DOHH2 (cell line): ENCODE measurements at regions not wholly inside any gene's neighbourhood (a gene's known extent, or its start where the extent isn't known, plus 50 kb on each side); places are given as distances from the start of the nearest gene placed in this dataset.

Experiments used
- H3F3A ChIP-seq: fragments of 200-600 bp; sonication (generic), shearing (Covaris generic); 2 replicates; pipeline ENCODE4 v1.6.0; 2016; ENCODE audit warnings: antibody characterized with exemption, mild to moderate bottlenecking; ENCODE audit not compliant: control insufficient read depth, insufficient read depth
- H3K27ac ChIP-seq: fragments of 200-600 bp; sonication (generic); 2 replicates; pipeline ENCODE4 v1.5.1; 2014; ENCODE audit warnings: low read depth, mild to moderate bottlenecking, low read length, moderate library complexity
- H3K27me3 ChIP-seq: fragments of 200-600 bp; sonication (generic); 2 replicates; pipeline ENCODE4 v1.6.1; 2014; ENCODE audit warnings: mild to moderate bottlenecking, low read length, mixed read lengths; ENCODE audit not compliant: control insufficient read depth
- H3K36me3 ChIP-seq: fragments of 200-600 bp; sonication (generic); 2 replicates; pipeline ENCODE4 v1.6.1; 2014; ENCODE audit warnings: mild to moderate bottlenecking, low read length, moderate library complexity, mixed read lengths; ENCODE audit not compliant: control insufficient read depth
- H3K4me1 ChIP-seq: fragments of 200-600 bp; sonication (generic); 2 replicates; pipeline ENCODE4 v1.6.1; 2014; ENCODE audit warnings: mild to moderate bottlenecking, low read length, mixed read lengths; ENCODE audit not compliant: control insufficient read depth
- H3K4me2 ChIP-seq: fragments of 200-600 bp; sonication (generic); 2 replicates; pipeline ENCODE4 v1.6.0; 2014; ENCODE audit warnings: mild to moderate bottlenecking, low read length, moderate library complexity
- H3K4me3 ChIP-seq: fragments of 200-600 bp; sonication (generic); 2 replicates; pipeline ENCODE4 v1.5.1; 2014; ENCODE audit warnings: mild to moderate bottlenecking, low read length, mixed read lengths
- H3K79me2 ChIP-seq: fragments of 200-600 bp; sonication (generic); 2 replicates; pipeline ENCODE4 v1.6.1; 2014; ENCODE audit warnings: mild to moderate bottlenecking, low read length, mixed read lengths; ENCODE audit not compliant: control insufficient read depth
- H3K9me2 ChIP-seq: fragments of 200-600 bp; sonication (generic); replicated peaks from 2 replicates; pipeline ENCODE4 v1.6.1; 2014; ENCODE audit warnings: mild to moderate bottlenecking, low read length, mixed read lengths; ENCODE audit not compliant: control insufficient read depth
- H3K9me3 ChIP-seq: fragments of 200-600 bp; sonication (generic); 2 replicates; pipeline ENCODE4 v1.6.1; 2014; ENCODE audit warnings: antibody characterized with exemption, low read length, mixed read lengths; ENCODE audit not compliant: control insufficient read depth, insufficient read depth
- H4K20me1 ChIP-seq: fragments of 200-600 bp; sonication (generic); 2 replicates; pipeline ENCODE4 v1.6.0; 2014; ENCODE audit warnings: low read depth, mild to moderate bottlenecking, antibody characterized with exemption, low read length, moderate library complexity; ENCODE audit not compliant: control insufficient read depth, insufficient read depth
- EZH2phosphoT487 ChIP-seq: fragments of 200-600 bp; sonication (generic); IDR thresholded peaks from 2 replicates; pipeline ENCODE4 v1.6.1; 2017; ENCODE audit warnings: borderline replicate concordance, mild to moderate bottlenecking, antibody characterized with exemption, low read length, moderate library complexity, mixed read lengths
- TF ChIP-seq, protein P1 (sequence below): fragments of 200-600 bp; sonication (generic); IDR thresholded peaks from one replicate; pipeline ENCODE4 v1.5.1; 2014; ENCODE audit warnings: antibody characterized with exemption, mild to moderate bottlenecking, low read depth, low read length; ENCODE audit not compliant: poor library complexity, severe bottlenecking

DNA sequence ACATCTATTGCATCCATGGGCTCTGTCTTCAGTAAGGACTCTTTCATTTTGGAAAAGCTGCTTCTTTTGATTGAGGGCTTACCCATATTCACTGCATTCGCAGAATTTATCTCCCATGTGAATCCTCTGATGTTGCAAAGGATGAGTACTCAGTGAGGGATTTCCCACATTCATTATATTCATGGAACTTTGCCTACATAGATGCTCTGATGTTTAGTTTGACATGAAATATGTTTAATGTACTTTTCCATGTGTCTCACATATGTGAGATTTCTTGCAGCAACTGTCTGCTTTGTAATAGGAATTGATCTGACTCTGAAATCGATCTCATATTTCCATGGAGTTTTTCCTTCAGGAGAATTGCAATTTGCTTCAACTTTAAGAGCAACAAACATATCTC is 1699.6 kb upstream of the FLRT2 start:
- Histone ChIP-seq H3F3A (no peaks in the 10 kb centered on the region), H3K4me2 (no peak overlapping the region), H3K4me1 (no peaks in the 10 kb centered on the region), H3K27ac (no peak overlapping the region), H3K27me3 (no peaks in the 10 kb centered on the region), H3K9me3 (no peaks in the 10 kb centered on the region), H3K79me2 (no peaks in the 10 kb centered on the region), H3K9me2 (no peaks in the 10 kb centered on the region), H3K36me3 (no peaks in the 10 kb centered on the region), H4K20me1 (no peaks in the 10 kb centered on the region), H3K4me3 (no peak overlapping the region)
- TF ChIP-seq, protein P1, sequence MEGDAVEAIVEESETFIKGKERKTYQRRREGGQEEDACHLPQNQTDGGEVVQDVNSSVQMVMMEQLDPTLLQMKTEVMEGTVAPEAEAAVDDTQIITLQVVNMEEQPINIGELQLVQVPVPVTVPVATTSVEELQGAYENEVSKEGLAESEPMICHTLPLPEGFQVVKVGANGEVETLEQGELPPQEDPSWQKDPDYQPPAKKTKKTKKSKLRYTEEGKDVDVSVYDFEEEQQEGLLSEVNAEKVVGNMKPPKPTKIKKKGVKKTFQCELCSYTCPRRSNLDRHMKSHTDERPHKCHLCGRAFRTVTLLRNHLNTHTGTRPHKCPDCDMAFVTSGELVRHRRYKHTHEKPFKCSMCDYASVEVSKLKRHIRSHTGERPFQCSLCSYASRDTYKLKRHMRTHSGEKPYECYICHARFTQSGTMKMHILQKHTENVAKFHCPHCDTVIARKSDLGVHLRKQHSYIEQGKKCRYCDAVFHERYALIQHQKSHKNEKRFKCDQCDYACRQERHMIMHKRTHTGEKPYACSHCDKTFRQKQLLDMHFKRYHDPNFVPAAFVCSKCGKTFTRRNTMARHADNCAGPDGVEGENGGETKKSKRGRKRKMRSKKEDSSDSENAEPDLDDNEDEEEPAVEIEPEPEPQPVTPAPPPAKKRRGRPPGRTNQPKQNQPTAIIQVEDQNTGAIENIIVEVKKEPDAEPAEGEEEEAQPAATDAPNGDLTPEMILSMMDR, result no peak
- no peak for TF ChIP-seq EZH2phosphoT487

DNA sequence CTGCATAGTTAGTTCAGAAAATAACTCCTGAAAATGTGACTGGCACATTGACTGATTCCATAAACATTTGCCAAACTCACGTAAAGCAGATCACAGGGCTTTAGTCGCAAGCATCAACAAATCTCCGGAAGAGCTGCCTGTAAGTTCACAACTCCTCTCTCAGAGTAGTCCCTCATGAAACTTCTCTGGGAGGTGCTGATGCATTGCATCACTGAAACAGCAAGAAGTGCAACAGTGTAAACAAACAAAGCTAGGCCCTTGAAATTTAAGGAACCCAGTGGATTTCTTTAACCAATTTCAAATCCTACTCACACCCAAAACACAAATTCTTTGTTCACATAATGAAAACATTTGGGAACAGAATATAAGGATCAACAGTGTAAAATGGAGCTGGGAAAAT is 1691.7 kb upstream of the FLRT2 start:
- Histone ChIP-seq H4K20me1 (no peaks in the 10 kb centered on the region), H3K79me2 (no peaks in the 10 kb centered on the region), H3K4me1 (no peaks in the 10 kb centered on the region), H3K9me2 (no peaks in the 10 kb centered on the region), H3K4me3 (no peak overlapping the region), H3K27me3 (no peaks in the 10 kb centered on the region), H3K36me3 (no peaks in the 10 kb centered on the region), H3K4me2 (no peak overlapping the region), H3K27ac (no peak overlapping the region), H3F3A (no peaks in the 10 kb centered on the region), H3K9me3 (no peaks in the 10 kb centered on the region)
- TF ChIP-seq EZH2phosphoT487, result no peak
- TF ChIP-seq, protein P1, result no peak

DNA sequence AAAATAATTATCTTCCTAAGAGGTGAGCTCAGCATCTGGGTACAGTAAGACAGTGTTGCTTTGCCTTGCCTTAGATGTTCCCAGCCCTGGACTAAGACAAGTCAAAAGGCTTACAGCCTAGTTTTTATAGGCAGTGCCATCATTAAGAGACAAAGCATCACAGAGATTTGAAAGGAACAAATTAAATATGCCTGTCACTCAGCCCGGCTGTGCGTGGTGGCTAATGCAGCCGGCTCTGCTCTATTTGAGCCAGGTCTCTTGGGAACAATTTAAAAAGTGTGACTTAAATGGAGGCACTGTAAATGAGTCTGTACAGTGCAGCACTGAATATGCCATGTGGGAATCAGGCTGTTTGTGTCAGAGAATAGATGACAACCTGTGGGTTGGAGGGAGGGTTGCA is 1687.4 kb upstream of the FLRT2 start:
- no peaks in the 10 kb centered on the region for H3K4me1 ChIP-seq
- H3K27me3 ChIP-seq, result no peaks in the 10 kb centered on the region
- H3K9me2 ChIP-seq, result no peaks in the 10 kb centered on the region
- H3K4me3 ChIP-seq, result no peak overlapping the region
- no peaks in the 10 kb centered on the region for H3K36me3 ChIP-seq
- no peak overlapping the region for H3K4me2 ChIP-seq
- TF ChIP-seq EZH2phosphoT487, result no peak
- TF ChIP-seq, protein P1, result no peak
- H3K79me2 ChIP-seq, result no peaks in the 10 kb centered on the region
- H3F3A ChIP-seq, result no peaks in the 10 kb centered on the region
- H3K9me3 ChIP-seq, result no peaks in the 10 kb centered on the region
- no peaks in the 10 kb centered on the region for H4K20me1 ChIP-seq
- no peak overlapping the region for H3K27ac ChIP-seq

DNA sequence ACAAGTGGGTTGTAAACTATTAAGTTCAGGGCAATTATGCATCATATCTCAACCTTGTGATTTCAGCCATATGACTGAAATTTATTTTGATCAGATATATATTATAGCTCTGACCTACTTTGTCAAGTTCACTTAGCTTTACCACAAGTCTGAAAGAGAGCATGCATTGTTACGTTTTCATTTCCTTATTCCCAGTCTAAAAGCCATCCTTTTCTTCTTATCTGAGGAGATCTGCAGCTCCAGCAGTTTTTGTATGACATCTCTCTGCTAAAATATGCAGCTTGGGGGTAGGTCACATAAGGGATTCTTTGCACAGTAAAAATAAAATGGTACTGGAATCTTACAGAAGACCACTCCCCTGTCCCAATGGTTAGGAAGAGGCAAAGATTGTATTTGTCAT is 1682.8 kb upstream of the FLRT2 start:
- Histone ChIP-seq H3K9me2 (no peaks in the 10 kb centered on the region), H3K9me3 (no peaks in the 10 kb centered on the region), H3K4me3 (no peak overlapping the region), H4K20me1 (no peaks in the 10 kb centered on the region), H3K4me2 (no peak overlapping the region), H3K36me3 (no peaks in the 10 kb centered on the region), H3K27ac (no peak overlapping the region), H3K27me3 (no peaks in the 10 kb centered on the region), H3K79me2 (no peaks in the 10 kb centered on the region), H3K4me1 (no peaks in the 10 kb centered on the region), H3F3A (no peaks in the 10 kb centered on the region)
- no peak for TF ChIP-seq EZH2phosphoT487
- TF ChIP-seq, protein P1, result no peak
